IMR-90 (cell line): ENCODE measurements at regions not wholly inside any gene's neighbourhood (a gene's known extent, or its start where the extent isn't known, plus 50 kb on each side); places are given as distances from the start of the nearest gene placed in this dataset.
A peak's percentile ranks its signal among the peaks of the same experiment; 100 is the strongest.

Source experiments
- ATAC-seq: fragments of 200-7000 bp; cut with Tn5 transposase; 2 replicates; pipeline ENCODE4 v1.9.1; 2020; ENCODE audit warnings: low read depth, mild to moderate bottlenecking, moderate library complexity
- BruUV-seq: library from RNA; stranded (reverse); fragments of 400-500 nt; replicated peaks from 2 replicates; lab custom pipeline; 2021; lab: Mats Ljungman, UMichigan
- CTCF ChIA-PET: fragments of 300-600 bp; formaldehyde crosslinking; extraction: SDS; loops from one replicate; lab custom pipeline; 2021; ENCODE audit warnings: antibody characterized with exemption; lab: Yijun Ruan, JAX
- POLR2A ChIA-PET: fragments of 300-600 bp; sonication (Branson Sonifier 250); formaldehyde crosslinking; loops from one replicate; lab custom pipeline; 2022; ENCODE audit warnings: antibody characterized with exemption; ENCODE audit not compliant: unreplicated experiment; lab: Charles Lee
- DNase-seq: peaks from one replicate; pipeline ENCODE4 v3.0.0; 2013
- H2AFZ ChIP-seq: replicated peaks from 2 replicates; pipeline ENCODE3; 2013; ENCODE audit warnings: low read length, mild to moderate bottlenecking; ENCODE audit not compliant: poor library complexity
- H2AK5ac ChIP-seq: 2 replicates; pipeline ENCODE4 v1.6.1; 2013; ENCODE audit warnings: low read depth, low read length, inconsistent platforms
- H2AK9ac ChIP-seq: replicated peaks from 2 replicates; pipeline ENCODE3; 2013; ENCODE audit warnings: mild to moderate bottlenecking, low read depth, low read length, moderate library complexity; ENCODE audit not compliant: poor library complexity
- H2BK120ac ChIP-seq: 2 replicates; pipeline ENCODE4 v1.6.1; 2013; ENCODE audit warnings: low read depth, low read length, inconsistent platforms
- H2BK15ac ChIP-seq: 3 replicates; pipeline ENCODE4 v1.6.1; 2013; ENCODE audit warnings: low read depth, low read length, inconsistent platforms
- H2BK20ac ChIP-seq: 2 replicates; pipeline ENCODE4 v1.6.1; 2013; ENCODE audit warnings: low read depth, mild to moderate bottlenecking, inconsistent platforms, low read length, moderate library complexity
- H2BK5ac ChIP-seq: 2 replicates; pipeline ENCODE4 v1.6.1; 2013; ENCODE audit warnings: mild to moderate bottlenecking, low read depth, low read length, inconsistent platforms; ENCODE audit not compliant: poor library complexity, severe bottlenecking
- H3K14ac ChIP-seq: replicated peaks from 2 replicates; pipeline ENCODE4 v1.6.1; 2013; ENCODE audit warnings: low read depth, low read length, inconsistent platforms
- H3K18ac ChIP-seq: 2 replicates; pipeline ENCODE4 v1.6.1; 2013; ENCODE audit warnings: low read depth, low read length, control low read depth
- H3K23ac ChIP-seq: 2 replicates; pipeline ENCODE4 v1.6.1; 2013; ENCODE audit warnings: low read depth, low read length, inconsistent platforms
- H3K27ac ChIP-seq: 2 replicates; pipeline ENCODE4 v1.5.1; 2013; ENCODE audit warnings: mild to moderate bottlenecking, control low read depth, low read length; ENCODE audit not compliant: insufficient read depth
- H3K27me3 ChIP-seq: 2 replicates; pipeline ENCODE4 v1.6.1; 2013; ENCODE audit warnings: low read length; ENCODE audit not compliant: control insufficient read depth, insufficient read depth
- H3K36me3 ChIP-seq: 2 replicates; pipeline ENCODE4 v1.6.1; 2013; ENCODE audit warnings: low read length, mixed read lengths; ENCODE audit not compliant: control insufficient read depth, insufficient read depth
- H3K4ac ChIP-seq: 2 replicates; pipeline ENCODE4 v1.6.1; 2013; ENCODE audit warnings: low read depth, low read length, inconsistent platforms
- H3K4me1 ChIP-seq: 2 replicates; pipeline ENCODE4 v1.6.1; 2013; ENCODE audit warnings: low read length, mixed read lengths; ENCODE audit not compliant: control insufficient read depth, insufficient read depth
- H3K4me2 ChIP-seq: 2 replicates; pipeline ENCODE4 v1.6.1; 2013; ENCODE audit warnings: low read depth, mild to moderate bottlenecking, control low read depth, low read length, moderate library complexity
- H3K4me3 ChIP-seq: 2 replicates; pipeline ENCODE4 v1.5.1; 2013; ENCODE audit warnings: low read depth, mild to moderate bottlenecking, control low read depth, low read length, moderate library complexity; ENCODE audit not compliant: insufficient read depth
- H3K56ac ChIP-seq: 2 replicates; pipeline ENCODE4 v1.6.1; 2013; ENCODE audit warnings: low read length, inconsistent platforms; ENCODE audit not compliant: insufficient read depth; ENCODE audit errors: extremely low read depth
- H3K79me1 ChIP-seq, 2 experiments: 2 replicates each; pipeline ENCODE4 v1.6.1; 2013; ENCODE audit warnings: low read length in 2 of 2, inconsistent platforms in 1 of 2, low read depth in 1 of 2
- H3K9ac ChIP-seq: 2 replicates; pipeline ENCODE4 v1.6.1; 2013; ENCODE audit warnings: low read depth, low read length, control low read depth
- H3K9me1 ChIP-seq: 2 replicates; pipeline ENCODE4 v1.6.1; 2013; ENCODE audit warnings: low read length, inconsistent platforms; ENCODE audit not compliant: insufficient read depth
- H3K9me3 ChIP-seq: 2 replicates; pipeline ENCODE4 v1.6.1; 2013; ENCODE audit warnings: low read length; ENCODE audit not compliant: control insufficient read depth, insufficient read depth
- H4K20me1 ChIP-seq: 2 replicates; pipeline ENCODE4 v1.6.1; 2013; ENCODE audit warnings: low read length, inconsistent platforms; ENCODE audit not compliant: insufficient read depth
- H4K5ac ChIP-seq: 2 replicates; pipeline ENCODE4 v1.6.1; 2013; ENCODE audit warnings: mild to moderate bottlenecking, low read depth, low read length, control low read depth
- H4K8ac ChIP-seq, 2 experiments: 2 replicates each; pipeline ENCODE4 v1.6.1; 2013; ENCODE audit warnings: low read depth in 2 of 2, low read length in 2 of 2, control low read depth in 1 of 2, inconsistent platforms in 1 of 2
- H4K91ac ChIP-seq: 2 replicates; pipeline ENCODE4 v1.6.1; 2013; ENCODE audit warnings: low read depth, low read length, inconsistent platforms; ENCODE audit not compliant: insufficient read depth
- CEBPB ChIP-seq: IDR thresholded peaks from 2 replicates; pipeline ENCODE4 v1.6.1; 2012; ENCODE audit warnings: low read depth, low read length, improper control_type of control experiment
- CHD1 ChIP-seq: IDR thresholded peaks from 2 replicates; pipeline ENCODE4 v1.6.1; 2012; ENCODE audit warnings: low read depth, low read length, improper control_type of control experiment
- CTCF ChIP-seq: conservative IDR thresholded peaks from 2 replicates; pipeline ENCODE4 v1.5.1; 2012; ENCODE audit warnings: mild to moderate bottlenecking, low read depth, low read length, improper control_type of control experiment
- ELK1 ChIP-seq: fragments of 150-350 bp; IDR thresholded peaks from 2 replicates; pipeline ENCODE4 v1.6.1; 2016; ENCODE audit warnings: low read depth, mild to moderate bottlenecking, low read length, moderate library complexity, borderline replicate concordance
- FOS ChIP-seq: fragments of 150-350 bp; IDR thresholded peaks from 2 replicates; pipeline ENCODE4 v1.6.1; 2016; ENCODE audit warnings: low read depth, low read length
- SMC3 ChIP-seq: fragments of 150-350 bp; IDR thresholded peaks from 2 replicates; pipeline ENCODE4 v1.6.1; 2016; ENCODE audit warnings: low read depth, mild to moderate bottlenecking, antibody characterized with exemption, low read length, moderate library complexity
- USF2 ChIP-seq: fragments of 150-350 bp; IDR thresholded peaks from 2 replicates; pipeline ENCODE4 v1.6.1; 2017; ENCODE audit warnings: mild to moderate bottlenecking, antibody characterized with exemption, low read length, low read depth
- dilution Hi-C: fragments of 300-500 bp; cut with HindIII; formaldehyde crosslinking; loops from one replicate; pipeline ENCODE4 v1.14.3; 2018; ENCODE audit warnings: low sequenced_read_pairs; ENCODE audit not compliant: unreplicated experiment
- in situ Hi-C: fragments of 300-500 bp; cut with MboI; formaldehyde crosslinking; loops from 3 replicates; pipeline ENCODE4 v1.14.3; 2019; ENCODE audit warnings: low sequenced_read_pairs, inconsistent platforms, mixed read lengths
- intact Hi-C: fragments of 100-400 bp; cut with micrococcal nuclease; formaldehyde crosslinking; loops from 2 replicates; pipeline ENCODE4 v1.10.0; 2022

- no peak for TF ChIP-seq CEBPB
- no peak for TF ChIP-seq SMC3
- TF ChIP-seq FOS = no peak
- no peak for TF ChIP-seq USF2
- TF ChIP-seq CHD1 = no peak
- TF ChIP-seq ELK1 = no peak
- TF ChIP-seq CTCF = no peak
- Histone ChIP-seq H3K4me1 (no peaks in the 10 kb centered on the region), H3K18ac (no peak overlapping the region), H3K36me3 (no peaks in the 10 kb centered on the region), H3K4ac (no peak overlapping the region), H4K5ac (no peak overlapping the region), H4K8ac (no peak overlapping the region), H3K79me1 (no peaks in the 10 kb centered on the region), H2AFZ (no peak overlapping the region), H2BK5ac (no peak overlapping the region), H2BK120ac (no peak overlapping the region), H2AK5ac (no peak overlapping the region), H2BK20ac (no peak overlapping the region), H3K56ac (no peak overlapping the region), H2BK15ac (no peak overlapping the region), H3K4me2 (no peak overlapping the region), H3K27me3 (no peaks in the 10 kb centered on the region), H3K9me1 (no peaks in the 10 kb centered on the region), H2AK9ac (no peak overlapping the region), H3K4me3 (no peak overlapping the region), H3K9me3 (no peaks in the 10 kb centered on the region), H4K91ac (no peak overlapping the region), H3K9ac (no peak overlapping the region), H3K27ac (no peak overlapping the region), H3K14ac (no peak overlapping the region), H4K20me1 (no peaks in the 10 kb centered on the region), H3K23ac (no peak overlapping the region)
- ChIA-PET CTCF (no interaction called here), POLR2A (no interaction called here)
- dilution Hi-C loops (no loop called here), intact Hi-C loops (no loop called here), in situ Hi-C loops (no loop called here)
- BruUV-seq = no TSS peak
- DNase-seq (no peak), ATAC-seq (peak; percentile 17; the same call in 1 of the 2 replicates)
Observed at GRCh38 chr3:144491333-144491732, 519.7 kb downstream of the DIPK2A start.
